HL-60/S4 (cell line): ENCODE measurements at regions not wholly inside any gene's neighbourhood (a gene's known extent, or its start where the extent isn't known, plus 50 kb on each side); places are given as distances from the start of the nearest gene placed in this dataset.
"Not testable (repeated sequence)": the region's sequence is repeated elsewhere in the genome, so short reads cannot be mapped to it uniquely, and the experiment has no call there.

ENCODE experiments used
- in situ Hi-C: fragments of 300-500 bp; cut with MboI; formaldehyde crosslinking; loops from 2 replicates; pipeline ENCODE4 v1.14.3; 2022; ENCODE audit warnings: low sequenced_read_pairs

GRCh38 chr13:68987585-68987984, 1120.0 kb upstream of the ATXN8OS start:
- in situ Hi-C loops: no loop called here

- in situ Hi-C loops: no loop called here
Measured at GRCh38 chr13:68984688-68985319, 1122.8 kb upstream of the ATXN8OS start.

DNA sequence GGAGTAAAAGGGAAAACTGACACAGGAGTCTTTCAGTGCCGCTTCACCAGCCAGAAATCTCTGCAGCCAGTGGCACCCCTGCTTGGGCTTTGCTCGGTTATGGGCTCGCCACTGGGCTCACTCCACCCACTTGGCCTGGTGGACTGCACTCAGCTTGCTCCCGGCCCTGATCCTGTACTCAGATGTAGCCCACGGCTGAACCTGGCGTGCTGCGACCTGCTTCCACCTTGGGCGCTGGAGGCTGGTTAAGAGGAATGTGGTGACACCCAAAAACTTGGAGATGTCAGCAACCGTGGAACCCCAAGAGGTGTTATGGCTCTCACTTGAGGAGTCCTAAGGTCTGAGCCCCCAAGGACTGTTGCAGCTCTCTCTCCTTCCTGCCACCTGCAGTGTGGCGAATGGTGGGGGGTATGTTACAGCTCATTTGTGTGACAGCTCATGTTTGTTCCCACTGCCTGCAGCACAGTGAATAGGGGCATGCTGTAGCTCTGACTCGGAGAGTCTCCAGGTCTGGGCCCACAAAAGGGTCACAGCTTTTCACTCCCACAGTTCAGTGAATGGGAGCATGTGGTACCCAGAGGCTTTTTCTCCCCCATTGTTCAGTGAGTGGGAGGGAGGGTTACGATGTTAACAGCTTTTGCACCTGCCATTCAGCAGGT, 1124.5 kb upstream of the ATXN8OS start:
- in situ Hi-C loops: no loop called here

DNA sequence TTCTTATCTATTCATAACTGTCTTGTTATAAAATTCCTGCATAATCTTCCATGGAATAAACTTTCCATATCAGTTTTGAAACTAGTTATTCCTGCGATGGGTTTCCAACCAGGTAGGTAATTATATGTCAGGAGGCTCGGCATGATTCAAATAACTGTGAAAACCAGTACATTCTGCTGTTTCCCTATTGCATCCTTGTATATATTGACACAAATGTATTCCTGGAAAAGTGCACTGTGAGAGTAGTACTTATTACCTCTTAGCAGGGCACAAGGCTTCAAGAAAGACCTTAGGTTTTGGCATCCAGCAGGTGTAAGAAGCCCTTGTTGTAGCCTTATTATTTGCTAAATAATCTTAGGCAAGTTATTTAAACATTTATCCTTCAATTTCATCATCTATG, 1131.3 kb upstream of the ATXN8OS start:
- in situ Hi-C loops: no loop called here

GRCh38 chr13:68970532-68970931, 1137.1 kb upstream of the ATXN8OS start:
- in situ Hi-C loops: no loop called here

DNA sequence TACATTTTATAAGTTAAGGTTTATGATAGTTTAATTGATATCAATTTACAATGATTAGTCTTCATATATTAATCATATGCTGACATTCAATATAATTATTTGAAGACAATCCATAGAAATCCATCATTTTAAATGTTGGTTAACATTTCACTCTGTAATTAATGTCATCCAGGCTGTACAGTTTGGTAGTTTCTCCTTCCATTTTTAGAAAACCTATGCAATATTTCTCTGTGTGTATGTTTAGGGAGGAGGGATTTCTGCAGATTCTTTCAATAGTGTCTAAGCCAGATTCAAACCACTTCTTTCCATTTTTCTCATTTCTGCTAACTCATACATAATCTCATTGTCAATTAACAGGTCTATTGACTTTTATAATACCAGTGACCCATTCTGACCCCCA, 1159.0 kb upstream of the ATXN8OS start:
- in situ Hi-C loops: no loop called here

GRCh38 chr13:68944272-68944671, 1163.4 kb upstream of the ATXN8OS start:
- in situ Hi-C loops: no loop called here

GRCh38 chr13:68940049-68940448, 1167.6 kb upstream of the ATXN8OS start:
- in situ Hi-C loops: no loop called here

DNA sequence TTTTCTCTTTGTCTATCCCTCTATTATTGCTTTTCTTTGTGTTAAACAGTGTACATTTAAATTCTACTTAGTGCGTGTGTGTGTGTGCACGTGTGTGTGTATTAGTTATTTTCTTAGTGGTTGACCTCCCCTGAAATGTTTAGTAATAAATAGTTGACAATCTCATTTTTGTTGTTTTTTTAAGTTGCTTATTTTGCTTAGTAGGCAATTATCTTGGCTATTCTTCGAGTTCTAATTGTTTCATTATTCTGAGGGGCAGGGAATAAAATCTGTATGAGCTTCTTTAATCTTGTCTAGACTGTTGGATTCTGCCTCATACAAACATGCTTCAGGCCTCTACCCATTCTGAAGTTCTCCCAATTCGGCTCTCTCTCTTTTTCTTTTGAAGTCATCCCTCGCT, 1169.0 kb upstream of the ATXN8OS start:
- in situ Hi-C loops: no loop called here

- in situ Hi-C loops: no loop called here
Measured at GRCh38 chr13:68929075-68929745, 1178.4 kb upstream of the ATXN8OS start.

DNA sequence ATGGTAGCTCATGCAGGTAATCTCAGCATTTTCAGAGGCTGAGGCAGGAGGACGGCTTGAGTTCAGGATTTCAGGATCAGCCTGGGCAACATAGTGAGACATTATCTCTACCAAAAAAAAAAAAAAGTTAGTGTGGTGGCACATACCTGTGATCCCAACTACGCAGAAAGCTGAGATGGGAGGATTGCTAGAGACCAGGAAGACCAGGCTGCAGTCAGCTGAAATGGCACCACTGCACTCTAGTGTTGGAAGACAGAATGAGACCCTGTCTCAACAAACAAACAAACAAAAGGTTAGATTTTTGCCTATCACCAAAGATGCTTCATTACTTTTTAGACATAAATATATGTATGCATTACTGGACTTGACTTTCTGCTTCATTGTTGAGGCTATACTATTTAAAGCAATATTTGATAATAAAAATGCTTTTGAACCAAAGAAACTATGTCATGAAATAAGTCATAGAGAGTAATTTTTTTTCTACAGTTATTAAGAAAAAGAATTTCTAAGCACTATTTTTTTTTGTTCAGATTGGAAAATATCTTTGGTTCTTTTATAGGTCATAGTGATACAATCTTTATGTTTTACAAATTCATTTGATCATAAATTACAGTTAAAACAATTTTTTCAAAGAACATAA, 1180.1 kb upstream of the ATXN8OS start:
- in situ Hi-C loops: no loop called here

DNA sequence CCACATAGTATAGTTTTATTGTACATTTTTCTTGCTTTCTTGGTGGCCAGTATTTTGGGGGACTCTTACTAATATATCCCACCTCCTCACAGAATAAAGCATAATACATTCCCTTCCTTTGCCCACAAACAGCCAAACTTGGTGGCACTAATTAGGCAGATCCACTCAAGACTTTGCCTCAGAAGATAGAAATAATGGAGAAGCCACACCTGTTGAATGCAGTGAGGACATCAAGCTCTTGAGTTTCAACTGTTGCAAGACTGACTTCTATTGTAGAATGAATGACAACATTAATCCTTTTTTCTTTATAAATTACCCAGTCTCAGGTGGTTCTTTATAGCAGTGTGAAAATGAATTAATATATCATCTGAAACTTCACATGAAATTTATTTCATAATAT, 1183.6 kb upstream of the ATXN8OS start:
- in situ Hi-C loops: no loop called here

DNA sequence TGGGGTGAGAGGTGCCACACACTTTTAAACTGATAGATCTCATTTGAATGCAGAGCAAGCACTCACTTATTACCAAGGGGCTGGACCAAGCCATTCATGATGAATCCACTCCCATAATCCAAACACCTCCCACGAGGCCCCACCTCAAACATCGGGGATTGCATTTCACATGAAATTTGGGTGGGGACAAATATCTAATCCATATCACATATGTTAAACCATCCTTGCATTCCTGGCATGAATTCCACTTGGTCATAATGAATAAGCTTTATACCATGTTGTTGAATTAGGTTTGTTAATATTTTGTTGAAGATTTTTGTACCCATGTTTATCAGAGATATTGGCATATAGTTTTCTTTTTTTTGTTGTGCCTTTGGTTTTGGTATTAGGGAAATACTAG, 1198.7 kb upstream of the ATXN8OS start:
- in situ Hi-C loops: no loop called here

DNA sequence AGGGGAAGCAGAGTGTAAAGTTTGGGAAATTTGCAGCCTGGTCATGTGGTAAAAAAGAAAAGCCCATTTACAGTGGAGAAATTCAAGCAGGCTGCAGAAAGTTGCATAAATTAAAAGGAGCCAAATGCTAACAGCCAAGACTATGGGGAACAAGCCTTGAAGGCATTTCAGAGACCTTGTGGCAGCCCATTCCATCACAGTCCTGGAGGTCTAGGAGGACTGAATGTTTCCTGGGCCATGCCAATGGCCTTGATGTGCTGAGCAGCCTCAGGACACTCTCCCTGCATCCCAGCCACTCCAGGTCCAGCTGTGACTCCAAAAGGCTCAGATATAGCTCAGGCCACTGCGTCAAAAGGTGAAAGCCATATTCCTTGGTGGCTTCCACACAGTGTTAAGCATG, 1202.4 kb upstream of the ATXN8OS start:
- in situ Hi-C loops: no loop called here

- in situ Hi-C loops: no loop called here
Measured at GRCh38 chr13:68897331-68897928, 1210.2 kb upstream of the ATXN8OS start.

GRCh38 chr13:68895696-68896095, 1211.9 kb upstream of the ATXN8OS start:
- in situ Hi-C loops: no loop called here

DNA sequence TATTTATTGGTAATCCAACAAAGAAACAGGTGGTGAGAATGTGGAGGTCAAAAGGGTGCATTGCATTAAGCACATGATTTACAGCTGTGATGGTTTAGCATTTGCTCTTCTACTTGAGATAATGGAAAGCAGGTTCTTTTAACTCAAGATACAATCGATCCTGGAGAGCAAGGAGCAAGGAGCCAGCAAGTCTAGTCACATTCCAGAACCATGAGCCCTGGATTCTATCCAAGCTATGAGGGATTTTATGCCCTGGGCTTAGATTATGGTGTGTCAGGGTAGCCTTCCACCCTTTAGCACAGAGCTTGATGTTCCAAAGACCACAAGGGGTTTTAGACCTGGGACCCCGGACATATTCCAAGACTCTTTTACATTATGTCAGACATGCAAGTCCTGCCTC, 1213.9 kb upstream of the ATXN8OS start:
- in situ Hi-C loops: not testable (repeated sequence)

- in situ Hi-C loops: not testable (repeated sequence)
Measured at GRCh38 chr13:68892596-68892995, 1215.0 kb upstream of the ATXN8OS start.

GRCh38 chr13:68890101-68890500, 1217.5 kb upstream of the ATXN8OS start:
- in situ Hi-C loops: not testable (repeated sequence)

DNA sequence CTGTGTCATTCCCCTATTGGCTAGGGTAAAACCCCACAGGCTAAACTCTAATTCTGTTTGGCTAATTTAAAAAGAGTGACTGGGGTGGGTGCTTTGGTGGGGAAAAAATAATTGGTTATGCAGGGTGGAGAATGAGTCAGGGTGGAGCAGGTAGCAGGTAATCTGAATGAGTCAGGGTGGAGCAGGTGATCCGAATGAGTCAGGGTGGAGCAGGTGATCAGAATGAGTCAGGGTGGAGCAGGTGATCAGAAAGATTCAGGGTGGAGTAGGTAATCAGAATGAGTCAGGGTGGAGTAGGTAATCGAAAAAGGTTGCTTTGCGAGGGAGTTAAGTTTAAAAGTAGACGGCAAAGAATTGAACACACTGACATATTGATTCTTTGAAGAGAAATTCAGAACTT, 1218.8 kb upstream of the ATXN8OS start:
- in situ Hi-C loops: no loop called here

DNA sequence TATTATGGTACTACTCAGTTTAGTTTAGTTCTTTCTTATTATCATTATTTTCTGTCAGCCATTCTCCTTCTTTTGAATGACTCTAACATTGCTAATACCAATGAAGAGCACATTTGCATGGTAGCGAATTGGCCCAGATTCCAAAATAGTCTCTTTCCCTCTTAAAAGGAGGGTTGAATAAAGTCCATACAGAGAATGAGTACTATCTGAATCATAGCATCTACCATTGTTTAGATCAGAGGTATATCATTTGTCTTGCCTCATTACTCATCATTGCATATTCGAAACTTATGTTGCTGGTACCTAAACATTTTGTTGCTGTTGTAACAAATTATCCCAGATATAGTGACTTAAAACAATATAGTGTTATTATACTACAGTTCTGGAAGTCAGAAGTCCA, 1235.3 kb upstream of the ATXN8OS start:
- in situ Hi-C loops: no loop called here
